DND-41 (cell line): ENCODE measurements at regions not wholly inside any gene's neighbourhood (a gene's known extent, or its start where the extent isn't known, plus 50 kb on each side); places are given as distances from the start of the nearest gene placed in this dataset.

Experiments
- CTCF ChIP-seq: IDR thresholded peaks from 2 replicates; pipeline ENCODE4 v1.5.1; 2012; ENCODE audit warnings: borderline replicate concordance, low read length, moderate library complexity, mild to moderate bottlenecking; ENCODE audit not compliant: poor library complexity, severe bottlenecking; ENCODE audit errors: extremely low read depth
- EZH2 ChIP-seq: IDR thresholded peaks from 3 replicates; pipeline ENCODE4 v1.6.1; 2012; ENCODE audit warnings: borderline replicate concordance, low read depth, mild to moderate bottlenecking, moderate library complexity, low read length, inconsistent platforms; ENCODE audit not compliant: severe bottlenecking

GRCh38 chr10:28925121-28925663, 247.9 kb downstream of the BAMBI start:
- TF ChIP-seq CTCF = no peak
- TF ChIP-seq EZH2 = no peak
